Heart left ventricle (tissue), 13 donors: ENCODE measurements at regions not wholly inside any gene's neighbourhood (a gene's known extent, or its start where the extent isn't known, plus 50 kb on each side); places are given as distances from the start of the nearest gene placed in this dataset.

Experiments used
- POLR2A ChIP-seq, 2 donors: fragments of 450-650 bp; IDR thresholded peaks; one replicate each; pipeline ENCODE4 v1.6.1; 2017; ENCODE audit warnings: antibody characterized with exemption in 2 of 2, mild to moderate bottlenecking in 2 of 2, moderate library complexity in 2 of 2
- TF ChIP-seq, protein P1 (sequence below), 12 donors: fragments of 200-600 bp; sonication (generic) in 4 of 12; IDR thresholded peaks; one replicate each; pipeline versions ENCODE4 v1.5.0 to v1.8.0; 2018 to 2022; ENCODE audit warnings: antibody characterized with exemption in 12 of 12, mild to moderate bottlenecking in 5 of 12
- donor health status: ischemic (EF 13 %, LVEDD 7.1; RV severe dilation, severe dysfunction).
- donor health status: DM: no; HTN: yes; CAD: no.
- donor health status: DM: no; HTN: no; CAD: no.
- donor health status: ischemic (EF 25% LVEDD 6.9; RV normal size, moderate dysfunction).
- donor health status: ischemic (EF 25% LVEDD 5.7; RV mildly dilated, moderate dysfunction).
- donor health status: ischemic (EF 35%, LVEDD 5.7; RV mildly dilated, moderate dysfunction).
- donor health status: nonischemic (EF 11% LVEDD 7.7; RV severe dilation, severe dysfunction).
- donor health status: DM: yes; HTN: yes; CAD: no.
- donor health status: PGD.
- donor health status: ischemic (EF 29% LVEDD 5.4; RV normal size, mild dysfunction).
- donor health status: nonischemic (EF 23%, LVEDD 6.1; RV moderate dilation, normal function).

DNA sequence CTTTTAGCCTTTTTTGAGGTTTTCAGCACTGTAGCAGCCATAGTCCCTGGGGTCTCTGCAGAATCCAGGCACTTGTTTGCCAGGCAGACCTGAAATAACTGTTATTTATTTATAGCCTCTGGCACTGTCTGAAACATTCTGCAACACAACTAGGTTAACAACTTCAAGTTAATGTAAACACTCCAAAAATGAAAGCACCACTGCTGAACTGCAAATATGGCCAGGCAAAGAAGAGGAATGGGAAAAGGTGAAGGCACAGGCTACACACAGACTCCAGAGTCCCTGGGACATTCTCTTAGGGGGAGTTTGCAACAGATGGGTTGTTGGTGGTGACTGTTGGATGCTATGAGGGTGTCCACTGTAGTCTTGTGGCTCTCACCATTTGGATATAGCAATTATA lies 369.0 kb downstream of the MAT2B start:
- TF ChIP-seq, protein P1, sequence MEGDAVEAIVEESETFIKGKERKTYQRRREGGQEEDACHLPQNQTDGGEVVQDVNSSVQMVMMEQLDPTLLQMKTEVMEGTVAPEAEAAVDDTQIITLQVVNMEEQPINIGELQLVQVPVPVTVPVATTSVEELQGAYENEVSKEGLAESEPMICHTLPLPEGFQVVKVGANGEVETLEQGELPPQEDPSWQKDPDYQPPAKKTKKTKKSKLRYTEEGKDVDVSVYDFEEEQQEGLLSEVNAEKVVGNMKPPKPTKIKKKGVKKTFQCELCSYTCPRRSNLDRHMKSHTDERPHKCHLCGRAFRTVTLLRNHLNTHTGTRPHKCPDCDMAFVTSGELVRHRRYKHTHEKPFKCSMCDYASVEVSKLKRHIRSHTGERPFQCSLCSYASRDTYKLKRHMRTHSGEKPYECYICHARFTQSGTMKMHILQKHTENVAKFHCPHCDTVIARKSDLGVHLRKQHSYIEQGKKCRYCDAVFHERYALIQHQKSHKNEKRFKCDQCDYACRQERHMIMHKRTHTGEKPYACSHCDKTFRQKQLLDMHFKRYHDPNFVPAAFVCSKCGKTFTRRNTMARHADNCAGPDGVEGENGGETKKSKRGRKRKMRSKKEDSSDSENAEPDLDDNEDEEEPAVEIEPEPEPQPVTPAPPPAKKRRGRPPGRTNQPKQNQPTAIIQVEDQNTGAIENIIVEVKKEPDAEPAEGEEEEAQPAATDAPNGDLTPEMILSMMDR (IDR thresholded peaks at IDR 0.05), result no peak
- TF ChIP-seq POLR2A (IDR thresholded peaks at IDR 0.05), result no peak
